Spleen (tissue), 11 donors: ENCODE measurements at regions not wholly inside any gene's neighbourhood (a gene's known extent, or its start where the extent isn't known, plus 50 kb on each side); places are given as distances from the start of the nearest gene placed in this dataset.
A peak's percentile ranks its signal among the peaks of the same experiment; 100 is the strongest.
"Not testable (repeated sequence)": the region's sequence is repeated elsewhere in the genome, so short reads cannot be mapped to it uniquely, and the experiment has no call there.

Experiments
- DNase-seq: peaks from one replicate; pipeline ENCODE4 v3.0.0-alpha.2; 2020
- H3K27ac ChIP-seq, 8 donors: fragments of 200-600 bp; sonication (generic) in 7 of 8; 1 replicate in 4 of 8; 2 replicates in 4 of 8; pipeline versions ENCODE4 v1.5.0 to v1.8.0; 2016 to 2021; ENCODE audit warnings: inconsistent platforms in 4 of 8, mild to moderate bottlenecking in 4 of 8, moderate library complexity in 1 of 8
- H3K27me3 ChIP-seq, 7 donors: fragments of 200-600 bp; sonication (generic) in 6 of 7; replicated peaks in 1 of 7; 1 replicate in 4 of 7; 2 replicates in 3 of 7; pipeline versions ENCODE4 v1.5.0 to v1.8.0; 2016 to 2021; ENCODE audit warnings: inconsistent platforms in 3 of 7, mild to moderate bottlenecking in 1 of 7
- H3K36me3 ChIP-seq, 6 donors: fragments of 200-600 bp; sonication (generic) in 5 of 6; 1 replicate in 4 of 6; 2 replicates in 2 of 6; pipeline versions ENCODE4 v1.5.0 to v1.8.0; 2016 to 2021; ENCODE audit warnings: inconsistent platforms in 2 of 6
- H3K4me1 ChIP-seq, 6 donors: fragments of 200-600 bp; sonication (generic) in 5 of 6; 1 replicate in 3 of 6; 2 replicates in 3 of 6; pipeline versions ENCODE4 v1.5.0 to v1.8.0; 2016 to 2021; ENCODE audit warnings: inconsistent platforms in 3 of 6
- H3K4me3 ChIP-seq, 8 donors: fragments of 200-600 bp; sonication (generic) in 7 of 8; 1 replicate in 4 of 8; 2 replicates in 4 of 8; pipeline versions ENCODE4 v1.5.0 to v1.8.0; 2016 to 2021; ENCODE audit warnings: inconsistent platforms in 4 of 8, mild to moderate bottlenecking in 4 of 8, moderate library complexity in 2 of 8
- H3K9me3 ChIP-seq, 8 donors: fragments of 200-600 bp; sonication (generic) in 7 of 8; 1 replicate in 4 of 8; 2 replicates in 4 of 8; pipeline versions ENCODE4 v1.5.0 to v1.8.0; 2016 to 2021; ENCODE audit warnings: inconsistent platforms in 4 of 8
- POLR2A ChIP-seq, 3 donors: fragments of 450-650 bp; IDR thresholded peaks; one replicate each; pipeline ENCODE4 v1.5.1; 2017; ENCODE audit warnings: antibody characterized with exemption in 3 of 3, mild to moderate bottlenecking in 1 of 3
- POLR2AphosphoS5 ChIP-seq, 3 donors: sonication (generic); formaldehyde crosslinking; IDR thresholded peaks; one replicate each; pipeline ENCODE4 v1.5.1; 2017; ENCODE audit warnings: antibody characterized with exemption in 3 of 3
- WGBS, 5 donors: extraction: QIAGEN DNeasy Blood & Tissue Kit in 3 of 5; methylation state at CpG; one replicate each; pipeline versions ENCODE4 v1.1.5 to v1.1.7; 2013 to 2018; 5-methylcytosine and 5-hydroxymethylcytosine counted together
- intact Hi-C: fragments of 100-400 bp; cut with DNase I; formaldehyde crosslinking; loops from one replicate; pipeline ENCODE4 v1.15.0; 2023; ENCODE audit warnings: low total_unique reads
- TF ChIP-seq, protein P1 (sequence below), 11 experiments: fragments of 200-600 bp in 7 of 11; fragments of 450-650 bp in 4 of 11; sonication (generic) in 4 of 11; IDR thresholded peaks in 8 of 11; conservative IDR thresholded peaks in 3 of 11; 1 replicate in 7 of 11; 2 replicates in 4 of 11; pipeline versions ENCODE4 v1.4.0 to v1.8.0; 2016 to 2021; ENCODE audit warnings: antibody characterized with exemption in 11 of 11, inconsistent platforms in 4 of 11, mild to moderate bottlenecking in 1 of 11
- donor health status: healthy with polysubstance abuse.
- donor health status: DM: no; HTN: no; CAD: no; lungs with moderate emphysema.
- donor health status: DM: no; HTN: no; CAD: no.
- donor health status: Bipolar disorder and iron deficiency.
- donor health status: healthy.
- donor health status: DM: no; HTN: no; CAD: no.
- donor health status: DM: yes; HTN: yes; CAD: no.

DNA sequence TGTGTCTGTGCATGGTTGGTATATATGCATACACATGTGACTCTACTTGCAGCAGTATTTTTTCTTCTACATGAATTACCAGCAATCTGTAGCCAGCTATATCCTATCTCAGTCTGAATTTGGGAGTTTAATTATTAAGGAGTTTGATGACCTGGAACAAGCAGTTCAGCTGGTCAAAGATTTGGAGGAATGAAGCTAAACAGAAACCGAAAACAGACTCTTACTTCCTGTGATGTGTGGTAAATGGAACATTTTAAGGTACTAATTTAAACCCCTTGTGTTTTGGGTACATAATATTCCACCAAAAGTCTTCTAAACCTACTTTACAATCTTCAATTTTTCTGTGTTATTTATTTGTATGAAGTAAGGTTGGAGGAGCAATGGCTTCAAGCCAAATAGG lies 124.4 kb upstream of the PGR start:
- H3K27ac ChIP-seq = peak overlapping the region in 3 of 8 donors; percentile 7 to 26 (median 24)
- intact Hi-C loops = no loop called here
- H3K27me3 ChIP-seq = no peaks in the 10 kb centered on the region
- no peak for TF ChIP-seq POLR2A (IDR thresholded peaks at IDR 0.05)
- H3K9me3 ChIP-seq = peaks cover 0 to 9% (median 0%) of the 10 kb centered on the region in 8 donors
- DNase-seq = no peak
- H3K4me3 ChIP-seq = no peak overlapping the region
- no peaks in the 10 kb centered on the region for H3K4me1 ChIP-seq
- WGBS, 5 donors = 47 to 72% (median 71%) methylated on average over 1 of the region's 1 CpG
- H3K36me3 ChIP-seq = no peaks in the 10 kb centered on the region

DNA sequence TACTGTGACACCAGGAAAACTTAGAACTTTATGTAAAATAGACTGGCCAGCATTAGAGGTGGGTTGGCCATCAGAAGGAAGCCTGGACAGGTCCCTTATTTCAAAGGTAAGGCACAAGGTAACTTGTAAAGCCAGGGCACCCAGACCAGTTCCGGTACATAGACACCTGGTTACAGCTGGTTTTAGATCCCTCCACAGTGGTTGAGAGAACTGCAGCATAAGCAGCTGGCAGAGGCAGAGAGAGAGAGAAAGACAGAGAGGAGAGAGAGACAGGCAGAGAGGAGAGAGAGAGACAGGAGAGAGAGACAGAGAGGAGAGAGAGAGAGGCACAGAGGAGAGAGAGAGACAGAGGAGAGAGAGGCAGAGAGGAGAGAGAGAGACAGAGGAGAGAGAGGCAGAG lies 116.0 kb upstream of the PGR start:
- H3K36me3 ChIP-seq, intact Hi-C loops, H3K27me3 ChIP-seq, H3K27ac ChIP-seq, H3K4me1 ChIP-seq, H3K4me3 ChIP-seq, DNase-seq: not testable (repeated sequence)
- peaks cover 0 to 12% (median under 1%) of the 10 kb centered on the region in 8 donors for H3K9me3 ChIP-seq
- WGBS, 5 donors = 83 to 97% (median 92%) methylated on average over 1 of the region's 1 CpG

DNA sequence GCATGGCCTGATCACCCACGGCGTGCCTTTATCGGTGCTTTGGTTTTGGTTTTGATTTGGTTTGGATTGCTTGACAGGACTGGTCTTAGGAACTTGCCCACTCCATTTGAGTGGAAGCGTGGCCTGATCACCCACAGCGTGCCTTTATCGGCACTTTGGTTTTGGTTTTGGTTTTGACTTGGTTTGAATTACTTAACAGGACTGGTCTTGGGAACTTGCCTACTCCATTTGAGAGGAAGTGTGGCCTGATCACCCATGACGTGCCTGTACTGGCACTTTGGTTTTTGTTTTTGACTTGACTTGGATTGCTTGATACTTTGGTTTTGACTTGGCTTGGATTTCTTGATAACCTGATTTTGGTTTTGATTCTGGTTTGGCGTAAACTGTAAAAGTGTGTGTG lies 115.5 kb upstream of the PGR start:
- WGBS, 5 donors = 85 to 90% (median 88%) methylated on average over 8 of the region's 8 CpGs
- H3K4me3 ChIP-seq, H3K27me3 ChIP-seq, H3K27ac ChIP-seq, H3K4me1 ChIP-seq, H3K36me3 ChIP-seq, intact Hi-C loops, DNase-seq: not testable (repeated sequence)
- H3K9me3 ChIP-seq = peaks cover 0 to 13% (median under 1%) of the 10 kb centered on the region in 8 donors

DNA sequence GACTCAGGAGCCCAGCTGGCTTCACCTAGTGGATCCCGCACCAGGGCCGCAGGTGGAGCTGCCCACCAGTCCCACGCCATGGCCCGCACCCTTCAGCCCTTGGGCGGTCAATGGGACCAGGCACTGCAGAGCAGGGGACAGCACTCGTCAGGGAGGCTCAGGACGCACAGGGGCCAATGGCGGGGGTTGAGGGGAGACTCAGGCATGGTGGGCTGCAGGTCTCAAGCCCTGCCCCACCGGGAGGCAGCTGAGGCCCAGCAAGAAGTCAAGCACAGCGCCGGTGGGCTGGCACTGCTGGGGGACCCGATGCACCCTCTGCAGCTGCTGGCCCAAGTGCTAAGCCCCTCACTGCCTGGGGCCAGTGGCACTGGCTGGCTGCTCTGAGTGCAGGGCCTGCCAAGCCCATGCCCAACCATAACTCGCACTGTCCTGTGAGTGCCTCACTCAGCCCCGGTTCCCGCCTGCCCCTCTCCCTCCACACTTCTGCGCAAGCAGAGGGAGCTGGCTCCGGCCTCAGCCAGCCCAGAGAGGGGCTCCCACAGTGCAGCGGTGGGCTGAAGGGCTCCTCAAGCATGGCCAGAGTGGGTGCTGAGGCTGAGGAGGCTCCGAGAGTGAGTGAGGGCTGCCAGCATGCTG lies 111.7 kb upstream of the PGR start:
- no peak overlapping the region for H3K27ac ChIP-seq
- TF ChIP-seq, protein P1, sequence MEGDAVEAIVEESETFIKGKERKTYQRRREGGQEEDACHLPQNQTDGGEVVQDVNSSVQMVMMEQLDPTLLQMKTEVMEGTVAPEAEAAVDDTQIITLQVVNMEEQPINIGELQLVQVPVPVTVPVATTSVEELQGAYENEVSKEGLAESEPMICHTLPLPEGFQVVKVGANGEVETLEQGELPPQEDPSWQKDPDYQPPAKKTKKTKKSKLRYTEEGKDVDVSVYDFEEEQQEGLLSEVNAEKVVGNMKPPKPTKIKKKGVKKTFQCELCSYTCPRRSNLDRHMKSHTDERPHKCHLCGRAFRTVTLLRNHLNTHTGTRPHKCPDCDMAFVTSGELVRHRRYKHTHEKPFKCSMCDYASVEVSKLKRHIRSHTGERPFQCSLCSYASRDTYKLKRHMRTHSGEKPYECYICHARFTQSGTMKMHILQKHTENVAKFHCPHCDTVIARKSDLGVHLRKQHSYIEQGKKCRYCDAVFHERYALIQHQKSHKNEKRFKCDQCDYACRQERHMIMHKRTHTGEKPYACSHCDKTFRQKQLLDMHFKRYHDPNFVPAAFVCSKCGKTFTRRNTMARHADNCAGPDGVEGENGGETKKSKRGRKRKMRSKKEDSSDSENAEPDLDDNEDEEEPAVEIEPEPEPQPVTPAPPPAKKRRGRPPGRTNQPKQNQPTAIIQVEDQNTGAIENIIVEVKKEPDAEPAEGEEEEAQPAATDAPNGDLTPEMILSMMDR (IDR thresholded peaks at IDR 0.05 in 8 of 11, conservative IDR thresholded peaks at IDR 0.05 in 3 of 11) = no peak
- TF ChIP-seq POLR2AphosphoS5 (IDR thresholded peaks at IDR 0.05) = no peak
- TF ChIP-seq POLR2A (IDR thresholded peaks at IDR 0.05) = no peak
- WGBS, 5 donors = 83 to 93% (median 92%) methylated on average over 16 to 19 of the region's 19 CpGs
- H3K9me3 ChIP-seq = peaks cover 0 to 20% (median 1%) of the 10 kb centered on the region in 8 donors
- H3K36me3 ChIP-seq = no peaks in the 10 kb centered on the region
- no peak for DNase-seq
- H3K27me3 ChIP-seq = no peaks in the 10 kb centered on the region
- intact Hi-C loops = no loop called here
- H3K4me1 ChIP-seq = no peaks in the 10 kb centered on the region
- no peak overlapping the region for H3K4me3 ChIP-seq

DNA sequence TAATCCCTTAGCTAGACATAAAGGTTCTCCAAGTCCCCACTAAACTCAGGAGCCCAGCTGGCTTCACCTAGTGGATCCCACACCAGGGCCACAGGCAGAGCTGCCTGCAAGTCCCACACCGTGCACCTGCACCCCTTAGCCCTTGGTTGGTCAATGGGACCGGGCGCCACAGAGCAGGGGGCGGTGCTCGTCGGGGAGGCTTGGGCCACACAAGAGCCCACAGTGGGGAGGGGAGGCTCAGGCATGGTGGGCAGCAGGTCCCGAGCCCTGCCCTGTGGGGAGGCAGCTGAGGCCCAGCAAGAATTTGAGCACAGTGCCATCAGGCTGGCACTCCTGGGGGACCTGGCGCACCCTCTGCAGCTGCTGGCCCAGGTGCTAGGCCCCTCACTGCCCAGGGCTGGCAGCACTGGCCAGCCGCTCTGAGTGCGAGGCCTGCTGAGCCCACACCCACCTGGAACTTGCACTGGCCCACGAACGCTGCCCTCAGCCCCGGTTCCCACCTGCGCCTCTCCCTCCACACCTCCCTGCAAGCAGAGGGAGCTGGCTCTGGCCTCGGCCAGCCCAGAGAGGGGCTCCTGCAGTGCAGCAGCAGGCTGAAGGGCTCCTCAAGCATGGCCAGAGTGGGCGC lies 101.7 kb upstream of the PGR start:
- peaks cover 0 to 36% (median 17%) of the 10 kb centered on the region in 8 donors for H3K9me3 ChIP-seq
- WGBS, 5 donors = 89 to 94% (median 92%) methylated on average over 9 to 16 of the region's 16 CpGs
- H3K4me1 ChIP-seq, H3K27me3 ChIP-seq, H3K27ac ChIP-seq, intact Hi-C loops, H3K36me3 ChIP-seq, H3K4me3 ChIP-seq, DNase-seq: not testable (repeated sequence)

DNA sequence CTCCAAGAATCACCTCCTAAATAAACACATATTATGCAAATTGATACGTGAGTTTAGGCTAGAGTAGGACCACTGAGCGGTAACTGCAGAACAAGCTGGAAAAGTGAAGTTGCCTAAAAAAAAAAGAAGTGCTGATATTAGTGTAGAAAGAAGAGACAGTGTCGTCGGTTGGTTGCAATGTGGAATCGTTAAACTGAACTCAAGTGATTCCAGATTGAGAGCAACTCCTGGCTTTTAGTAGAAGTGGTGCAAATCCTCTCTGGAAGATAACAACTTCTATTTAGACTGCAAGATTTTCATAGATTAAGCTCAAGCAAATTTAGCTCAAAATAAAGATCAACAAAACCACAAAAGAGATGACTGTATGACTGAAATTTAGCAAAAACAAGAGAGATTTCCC lies 97.0 kb upstream of the PGR start:
- 76 to 94% (median 86%) methylated on average over 5 of the region's 5 CpGs for whole genome bisulfite sequencing, 5 donors
- Histone ChIP-seq H3K27ac (no peak overlapping the region), H3K36me3 (no peaks in the 10 kb centered on the region), H3K4me3 (no peak overlapping the region), H3K27me3 (no peaks in the 10 kb centered on the region), H3K9me3 (peaks cover 4 to 63% (median 46%) of the 10 kb centered on the region in 8 donors), H3K4me1 (no peaks in the 10 kb centered on the region)
- DNase-seq = no peak
- TF ChIP-seq POLR2A (IDR thresholded peaks at IDR 0.05) (no peak), POLR2AphosphoS5 (IDR thresholded peaks at IDR 0.05) (no peak)
- TF ChIP-seq, protein P1 (IDR thresholded peaks at IDR 0.05 in 8 of 11, conservative IDR thresholded peaks at IDR 0.05 in 3 of 11) = no peak
- intact Hi-C loops = no loop called here
